ENCODE measurements at regions not wholly inside any gene's neighbourhood (a gene's known extent, or its start where the extent isn't known, plus 50 kb on each side); places are given as distances from the start of the nearest gene placed in this dataset.
"Not testable (repeated sequence)": the region's sequence is repeated elsewhere in the genome, so short reads cannot be mapped to it uniquely, and the experiment has no call there.

- no peak for DNase-seq (ENCODE audit: low read depth)
Observed at GRCh38 chr3:36077320-36077719, 303.0 kb upstream of the STAC start.

GRCh38 chr3:36082958-36083357 lies 297.3 kb upstream of the STAC start:
- DNase-seq (ENCODE audit: low read depth) = not testable (repeated sequence)

GRCh38 chr3:36095238-36095637 lies 285.1 kb upstream of the STAC start:
- DNase-seq (ENCODE audit: low read depth) = no peak

GRCh38 chr3:36097209-36097608 lies 283.1 kb upstream of the STAC start:
- DNase-seq (ENCODE audit: low read depth) = no peak

DNA sequence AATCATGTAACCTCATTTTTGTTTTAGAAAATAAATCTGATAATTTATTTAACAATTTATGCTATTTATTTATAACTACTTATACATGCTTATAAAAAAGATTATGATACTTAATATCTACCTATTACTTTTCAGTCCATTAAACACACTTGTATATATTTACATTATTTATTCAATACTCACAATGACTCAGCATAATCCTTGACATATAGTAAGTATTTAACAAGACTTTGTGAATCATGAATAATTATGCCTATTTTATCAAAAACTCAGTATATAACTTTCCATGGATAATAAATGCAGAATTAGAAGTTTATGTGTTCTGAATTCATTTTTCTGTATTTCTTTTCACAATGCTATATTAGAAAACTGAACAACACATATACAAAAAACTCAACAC lies 266.0 kb upstream of the STAC start:
- no peak for DNase-seq (ENCODE audit: low read depth)

DNA sequence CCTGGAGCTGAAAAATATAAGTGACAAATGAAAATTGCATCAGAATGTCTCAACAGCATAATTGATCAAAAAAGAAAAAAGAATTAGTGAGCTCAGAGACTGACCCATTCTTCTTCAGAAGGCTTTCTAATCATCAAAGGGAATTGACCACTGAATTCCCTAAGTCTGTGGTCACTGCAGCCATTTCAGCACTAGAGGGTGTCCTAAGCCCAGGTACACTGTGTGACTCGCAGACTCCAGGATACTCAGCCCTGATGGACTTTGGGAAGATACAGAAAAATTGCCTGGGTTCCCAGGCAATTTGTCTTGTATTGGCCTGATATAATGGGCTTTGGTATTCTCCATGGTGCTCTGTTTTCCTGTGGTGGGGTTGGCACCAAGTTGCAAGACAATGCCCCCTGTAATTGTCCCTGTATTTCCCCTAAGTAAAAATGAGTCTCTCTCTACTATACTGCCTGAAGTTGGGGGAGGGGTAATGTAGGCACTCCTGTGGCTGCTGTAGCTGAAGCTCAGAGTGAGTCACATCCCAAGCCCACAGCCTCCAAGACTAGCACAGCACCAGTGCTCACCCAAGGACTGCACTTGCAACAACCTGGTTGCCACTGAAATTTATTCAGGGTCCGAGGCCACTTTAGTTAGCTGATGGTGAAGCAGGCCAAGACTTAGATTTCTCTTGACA lies 256.0 kb upstream of the STAC start:
- no peak for DNase-seq (ENCODE audit: low read depth)

DNA sequence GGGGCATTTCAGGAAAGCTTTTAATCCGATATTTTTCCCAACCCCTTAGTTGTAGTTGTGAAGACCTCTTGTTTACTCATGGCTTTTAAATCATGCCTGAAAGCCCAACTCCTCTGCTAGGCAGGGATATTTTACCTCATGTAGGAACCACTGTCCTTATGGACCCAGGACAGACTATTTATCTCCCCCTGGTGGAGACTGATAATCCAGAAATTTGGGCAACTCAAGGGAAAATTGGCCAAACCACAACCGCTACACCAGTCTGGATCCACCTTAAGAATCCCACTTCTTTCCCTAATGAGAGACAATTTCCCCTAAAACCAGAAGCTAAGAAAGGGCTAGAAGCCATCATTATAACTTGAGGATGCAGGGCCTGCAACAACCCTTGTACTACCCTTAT lies 248.1 kb upstream of the STAC start:
- no peak for DNase-seq (ENCODE audit: low read depth)

GRCh38 chr3:36135863-36136262 lies 244.4 kb upstream of the STAC start:
- DNase-seq (ENCODE audit: low read depth) = no peak

DNA sequence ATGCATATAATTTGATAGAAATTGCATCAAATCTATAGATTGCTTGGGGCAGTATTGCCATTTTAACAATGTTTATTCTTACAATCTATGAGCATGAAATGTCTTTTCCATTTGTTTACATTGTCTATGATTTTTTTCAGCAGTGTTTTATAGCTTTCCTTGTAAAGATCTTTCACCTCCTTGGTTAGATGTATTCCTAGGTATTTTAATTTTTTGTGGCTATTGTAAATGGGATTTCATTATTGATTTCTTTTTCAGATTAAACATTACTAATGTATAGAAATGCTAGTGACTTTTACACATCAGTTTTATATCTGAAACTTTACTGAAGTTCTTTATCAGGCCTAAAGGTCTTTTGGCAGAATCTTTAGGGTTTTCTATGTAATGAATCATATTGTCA lies 237.6 kb upstream of the STAC start:
- no peak for DNase-seq (ENCODE audit: low read depth)

GRCh38 chr3:36146404-36146803 lies 233.9 kb upstream of the STAC start:
- DNase-seq (ENCODE audit: low read depth) = no peak

DNA sequence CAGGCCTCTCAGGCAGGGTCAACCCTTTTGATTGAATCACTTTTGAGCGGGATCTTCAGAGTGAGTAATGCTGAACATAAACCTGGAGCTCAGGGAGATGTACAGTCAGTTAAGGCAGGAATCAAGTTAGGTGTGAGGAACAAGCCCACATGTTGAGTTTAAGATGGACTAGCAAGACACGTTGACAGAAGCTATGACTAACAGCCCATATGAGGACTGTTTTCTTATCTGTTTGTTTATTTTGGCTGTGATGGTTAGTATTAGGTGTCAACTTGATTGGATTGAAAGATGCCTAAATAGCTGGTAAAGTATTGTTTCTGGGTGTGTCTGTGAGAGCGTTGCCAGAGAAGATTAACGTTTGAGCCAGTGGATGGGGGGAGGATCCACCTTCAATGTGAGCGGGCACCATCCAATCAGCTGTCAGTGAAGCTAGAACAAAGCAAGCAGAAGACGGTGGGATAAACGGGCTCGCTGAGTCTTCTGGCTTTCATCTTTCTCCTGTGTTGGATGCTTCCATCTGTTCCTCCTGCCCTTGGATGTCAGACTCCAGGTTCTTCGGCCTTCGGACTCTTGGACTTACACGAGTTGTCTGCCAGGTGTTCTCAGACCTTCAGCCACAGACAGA lies 232.3 kb upstream of the STAC start:
- no peak for DNase-seq (ENCODE audit: low read depth)

- DNase-seq (ENCODE audit: low read depth) = no peak
Observed at GRCh38 chr3:36149447-36149865, 230.8 kb upstream of the STAC start.

GRCh38 chr3:36155515-36155914 lies 224.8 kb upstream of the STAC start:
- DNase-seq (ENCODE audit: low read depth) = no peak

GRCh38 chr3:36164400-36164799 lies 215.9 kb upstream of the STAC start:
- no peak for DNase-seq (ENCODE audit: low read depth)

DNA sequence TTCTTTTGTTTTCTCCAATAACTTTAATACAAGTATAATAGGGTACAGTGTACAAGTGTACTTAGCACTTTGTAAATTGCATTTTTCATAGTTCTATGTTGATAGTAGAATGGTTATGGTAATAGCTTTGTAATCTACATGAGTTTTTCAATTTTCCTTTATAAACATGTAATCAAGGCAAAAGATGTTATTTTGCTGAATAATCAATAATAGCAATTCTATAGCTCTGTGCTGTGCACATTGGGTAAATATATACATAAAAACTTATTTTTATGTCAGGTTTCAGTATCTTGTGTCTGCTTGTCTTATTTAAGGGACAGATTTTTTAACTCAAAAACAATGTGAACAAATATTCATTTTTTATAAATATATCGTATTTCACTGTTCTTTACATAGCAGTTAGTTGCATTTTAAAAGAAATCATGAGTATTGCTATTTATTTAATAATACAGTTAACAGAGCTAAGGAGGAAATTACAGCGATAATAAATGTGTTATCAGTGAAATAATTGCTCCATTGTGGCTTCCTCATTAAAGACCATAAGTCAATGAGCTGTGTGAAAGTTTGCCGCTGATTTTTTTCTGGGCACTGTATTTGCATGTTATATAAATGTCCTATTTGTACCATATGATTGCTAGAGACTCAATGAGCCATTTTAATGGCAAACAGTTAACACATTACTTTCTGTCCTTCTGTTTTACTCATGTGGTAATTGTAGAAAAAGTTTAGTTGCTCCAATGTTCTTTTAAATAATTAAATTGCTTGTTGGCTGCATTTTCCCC lies 214.6 kb upstream of the STAC start:
- DNase-seq (ENCODE audit: low read depth) = no peak

GRCh38 chr3:36166477-36166876 lies 213.8 kb upstream of the STAC start:
- DNase-seq (ENCODE audit: low read depth) = no peak

- DNase-seq (ENCODE audit: low read depth) = no peak
Observed at GRCh38 chr3:36172699-36173098, 207.6 kb upstream of the STAC start.

GRCh38 chr3:36175113-36175812 lies 205.0 kb upstream of the STAC start:
- no peak for DNase-seq (ENCODE audit: low read depth)

DNA sequence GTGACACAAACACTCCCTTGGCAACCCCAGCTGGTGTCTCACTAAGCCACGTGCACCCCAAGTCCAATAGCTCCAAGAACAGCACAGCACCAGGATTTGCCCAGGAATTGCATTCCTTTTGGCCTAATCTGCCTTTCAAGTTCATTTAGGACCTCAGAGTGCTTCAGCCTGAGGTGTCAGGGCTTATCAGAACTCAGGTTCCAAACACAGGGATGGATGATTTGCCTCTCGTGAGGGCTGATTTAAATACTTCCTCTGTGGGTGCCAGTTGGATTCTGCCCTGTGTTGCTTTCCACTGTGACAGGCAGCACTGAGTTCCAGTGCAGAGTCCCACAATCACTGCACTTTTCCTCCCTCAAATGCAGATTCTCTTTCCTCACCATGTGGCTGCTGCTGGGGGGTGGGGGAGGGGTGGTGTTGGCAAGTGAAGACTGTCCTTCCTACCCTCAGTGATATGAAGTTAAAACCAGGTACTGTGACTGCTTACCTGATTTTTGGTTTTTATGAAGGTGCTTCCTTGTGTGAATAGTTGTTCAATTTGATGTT lies 204.3 kb upstream of the STAC start:
- DNase-seq (ENCODE audit: low read depth) = no peak

DNA sequence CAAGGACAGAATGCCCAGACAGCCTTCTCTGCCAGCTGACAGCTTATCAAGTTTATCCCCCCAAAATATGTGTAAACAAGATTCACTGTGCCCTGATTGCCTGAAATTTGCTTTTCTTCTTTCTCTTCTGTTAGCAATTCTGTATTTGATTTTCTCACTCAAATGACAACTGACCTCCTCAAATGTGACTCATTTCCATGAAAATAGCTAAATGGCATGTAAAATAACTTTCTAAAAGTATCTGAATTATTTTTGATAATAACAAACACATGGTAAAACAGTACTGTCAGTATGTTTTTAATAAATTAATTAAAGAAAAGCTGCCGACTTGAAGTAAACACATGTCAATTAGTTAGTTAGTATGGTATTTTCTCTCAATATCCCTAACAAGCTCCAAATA lies 202.3 kb upstream of the STAC start:
- no peak for DNase-seq (ENCODE audit: low read depth)

DNA sequence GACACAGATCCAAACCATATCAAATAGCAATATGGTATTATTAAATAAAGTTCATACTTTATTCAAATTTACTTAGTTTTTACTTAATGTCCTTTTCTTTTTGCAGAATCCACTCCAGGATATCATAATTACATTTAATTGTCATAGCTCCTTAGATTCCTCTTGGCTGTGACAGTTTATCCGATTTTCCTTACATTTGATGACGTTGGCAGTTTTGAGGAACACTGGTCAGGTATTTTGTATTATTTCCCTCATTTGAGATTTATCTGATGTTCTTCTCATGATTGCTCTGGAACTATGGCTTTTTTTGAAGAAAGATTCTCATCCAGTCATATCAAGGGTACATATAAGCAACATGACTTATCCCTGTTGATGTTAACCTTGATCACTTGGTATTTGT lies 198.3 kb upstream of the STAC start:
- no peak for DNase-seq (ENCODE audit: low read depth)

DNA sequence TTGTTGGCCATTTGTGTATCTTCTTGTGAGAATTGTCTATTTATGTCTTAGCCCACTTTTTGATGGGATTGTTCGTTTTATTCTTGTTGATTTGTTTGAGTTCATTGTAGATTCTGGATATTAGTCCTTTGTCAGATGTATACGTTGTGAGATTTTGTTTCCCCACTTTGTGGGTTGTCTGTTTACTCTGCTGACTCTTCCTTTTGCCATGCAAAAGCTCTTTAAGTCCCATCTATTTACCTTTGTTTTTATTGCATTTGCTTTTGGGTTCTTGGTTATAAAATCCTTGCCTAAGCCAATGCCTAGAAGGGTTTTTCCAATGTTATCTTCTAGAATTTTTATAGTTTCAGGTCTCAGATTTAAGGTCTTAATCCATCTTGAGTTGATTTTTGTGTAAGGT lies 193.1 kb upstream of the STAC start:
- DNase-seq (ENCODE audit: low read depth) = not testable (repeated sequence)
